Ishikawa (cell line): ENCODE measurements at regions not wholly inside any gene's neighbourhood (a gene's known extent, or its start where the extent isn't known, plus 50 kb on each side); places are given as distances from the start of the nearest gene placed in this dataset.

ENCODE experiments used
- EP300 ChIP-seq: IDR thresholded peaks from 2 replicates; pipeline ENCODE4 v1.6.1; 2012; ENCODE audit warnings: borderline replicate concordance
- MAX ChIP-seq: IDR thresholded peaks from 2 replicates; pipeline ENCODE4 v1.6.1; 2012
- NFIC ChIP-seq: IDR thresholded peaks from 2 replicates; pipeline ENCODE4 v1.6.1; 2012
- YY1 ChIP-seq: IDR thresholded peaks from 2 replicates; pipeline ENCODE4 v1.6.1; 2012; ENCODE audit warnings: low read depth
- TF ChIP-seq, protein P1 (sequence below): IDR thresholded peaks from 2 replicates; pipeline ENCODE4 v1.6.1; 2012; ENCODE audit warnings: low read depth, mild to moderate bottlenecking

DNA sequence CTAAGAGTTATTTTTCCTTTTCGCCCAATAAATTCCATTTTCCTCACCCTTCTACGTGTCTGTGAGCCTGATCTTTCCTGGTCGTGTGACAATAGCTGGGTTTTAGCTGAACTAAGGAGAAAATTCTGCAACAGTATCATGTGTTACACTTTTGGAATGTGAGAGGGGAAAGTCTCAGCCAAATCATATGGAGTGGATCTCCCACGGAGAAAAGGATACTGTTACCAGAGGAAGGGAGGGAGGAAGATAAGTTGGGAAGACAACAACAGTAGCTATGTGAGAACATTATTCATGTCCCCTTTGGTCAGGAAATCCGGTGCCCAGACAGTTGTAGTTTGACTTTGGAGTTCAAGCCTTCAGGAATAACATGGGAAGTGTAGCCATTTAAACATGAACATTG is 584.0 kb upstream of the RAG2 start:
- TF ChIP-seq, protein P1, sequence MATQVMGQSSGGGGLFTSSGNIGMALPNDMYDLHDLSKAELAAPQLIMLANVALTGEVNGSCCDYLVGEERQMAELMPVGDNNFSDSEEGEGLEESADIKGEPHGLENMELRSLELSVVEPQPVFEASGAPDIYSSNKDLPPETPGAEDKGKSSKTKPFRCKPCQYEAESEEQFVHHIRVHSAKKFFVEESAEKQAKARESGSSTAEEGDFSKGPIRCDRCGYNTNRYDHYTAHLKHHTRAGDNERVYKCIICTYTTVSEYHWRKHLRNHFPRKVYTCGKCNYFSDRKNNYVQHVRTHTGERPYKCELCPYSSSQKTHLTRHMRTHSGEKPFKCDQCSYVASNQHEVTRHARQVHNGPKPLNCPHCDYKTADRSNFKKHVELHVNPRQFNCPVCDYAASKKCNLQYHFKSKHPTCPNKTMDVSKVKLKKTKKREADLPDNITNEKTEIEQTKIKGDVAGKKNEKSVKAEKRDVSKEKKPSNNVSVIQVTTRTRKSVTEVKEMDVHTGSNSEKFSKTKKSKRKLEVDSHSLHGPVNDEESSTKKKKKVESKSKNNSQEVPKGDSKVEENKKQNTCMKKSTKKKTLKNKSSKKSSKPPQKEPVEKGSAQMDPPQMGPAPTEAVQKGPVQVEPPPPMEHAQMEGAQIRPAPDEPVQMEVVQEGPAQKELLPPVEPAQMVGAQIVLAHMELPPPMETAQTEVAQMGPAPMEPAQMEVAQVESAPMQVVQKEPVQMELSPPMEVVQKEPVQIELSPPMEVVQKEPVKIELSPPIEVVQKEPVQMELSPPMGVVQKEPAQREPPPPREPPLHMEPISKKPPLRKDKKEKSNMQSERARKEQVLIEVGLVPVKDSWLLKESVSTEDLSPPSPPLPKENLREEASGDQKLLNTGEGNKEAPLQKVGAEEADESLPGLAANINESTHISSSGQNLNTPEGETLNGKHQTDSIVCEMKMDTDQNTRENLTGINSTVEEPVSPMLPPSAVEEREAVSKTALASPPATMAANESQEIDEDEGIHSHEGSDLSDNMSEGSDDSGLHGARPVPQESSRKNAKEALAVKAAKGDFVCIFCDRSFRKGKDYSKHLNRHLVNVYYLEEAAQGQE, result no peak
- no peak for TF ChIP-seq NFIC
- TF ChIP-seq MAX, result no peak
- TF ChIP-seq EP300, result no peak
- no peak for TF ChIP-seq YY1
